Heart left ventricle (tissue), 13 donors: ENCODE measurements at regions not wholly inside any gene's neighbourhood (a gene's known extent, or its start where the extent isn't known, plus 50 kb on each side); places are given as distances from the start of the nearest gene placed in this dataset.

Experiments used
- CTCF ChIP-seq, 12 donors: fragments of 200-600 bp; sonication (generic) in 4 of 12; IDR thresholded peaks; one replicate each; pipeline versions ENCODE4 v1.5.0 to v1.8.0; 2018 to 2022; ENCODE audit warnings: antibody characterized with exemption in 12 of 12, mild to moderate bottlenecking in 5 of 12
- POLR2A ChIP-seq, 2 donors: fragments of 450-650 bp; IDR thresholded peaks; one replicate each; pipeline ENCODE4 v1.6.1; 2017; ENCODE audit warnings: antibody characterized with exemption in 2 of 2, mild to moderate bottlenecking in 2 of 2, moderate library complexity in 2 of 2
- donor health status: ischemic (EF 13 %, LVEDD 7.1; RV severe dilation, severe dysfunction).
- donor health status: DM: no; HTN: yes; CAD: no.
- donor health status: DM: no; HTN: no; CAD: no.
- donor health status: ischemic (EF 25% LVEDD 6.9; RV normal size, moderate dysfunction).
- donor health status: ischemic (EF 25% LVEDD 5.7; RV mildly dilated, moderate dysfunction).
- donor health status: ischemic (EF 35%, LVEDD 5.7; RV mildly dilated, moderate dysfunction).
- donor health status: nonischemic (EF 11% LVEDD 7.7; RV severe dilation, severe dysfunction).
- donor health status: DM: yes; HTN: yes; CAD: no.
- donor health status: PGD.
- donor health status: ischemic (EF 29% LVEDD 5.4; RV normal size, mild dysfunction).
- donor health status: nonischemic (EF 23%, LVEDD 6.1; RV moderate dilation, normal function).

GRCh38 chrY:7455626-7456025 lies 544.1 kb upstream of the AMELY start:
- no peak for TF ChIP-seq CTCF (IDR thresholded peaks at IDR 0.05)
- no peak for TF ChIP-seq POLR2A (IDR thresholded peaks at IDR 0.05)
